Endothelial cell (in vitro differentiated cells): ENCODE measurements at regions not wholly inside any gene's neighbourhood (a gene's known extent, or its start where the extent isn't known, plus 50 kb on each side); places are given as distances from the start of the nearest gene placed in this dataset.

Experiments used
- DNase-seq: peaks from one replicate; pipeline ENCODE4 v3.0.0; 2021; ENCODE audit warnings: low spot score
- H3K27ac Mint-ChIP-seq: one replicate; pipeline ENCODE4 v1.8.0; 2021; ENCODE audit warnings: mixed read lengths, inconsistent platforms; ENCODE audit not compliant: unreplicated experiment
- H3K27me3 Mint-ChIP-seq: one replicate; pipeline ENCODE4 v1.8.0; 2021; ENCODE audit warnings: mild to moderate bottlenecking, moderate library complexity, mixed read lengths, inconsistent platforms; ENCODE audit not compliant: unreplicated experiment
- H3K36me3 Mint-ChIP-seq: one replicate; pipeline ENCODE4 v1.8.0; 2021; ENCODE audit warnings: mild to moderate bottlenecking, low read depth, mixed read lengths, inconsistent platforms; ENCODE audit not compliant: unreplicated experiment
- H3K4me1 Mint-ChIP-seq: one replicate; pipeline ENCODE4 v1.8.0; 2021; ENCODE audit warnings: mild to moderate bottlenecking, mixed read lengths, inconsistent platforms; ENCODE audit not compliant: unreplicated experiment
- H3K4me3 Mint-ChIP-seq: one replicate; pipeline ENCODE4 v1.8.0; 2021; ENCODE audit warnings: mild to moderate bottlenecking, mixed read lengths, inconsistent platforms; ENCODE audit not compliant: unreplicated experiment
- H3K9me3 Mint-ChIP-seq: one replicate; pipeline ENCODE4 v1.8.0; 2021; ENCODE audit warnings: mixed read lengths, inconsistent platforms; ENCODE audit not compliant: unreplicated experiment
- TF ChIP-seq, protein P1 (sequence below): fragments of 200-600 bp; sonication (generic); IDR thresholded peaks from one replicate; pipeline ENCODE4 v1.5.0; 2021; ENCODE audit warnings: antibody characterized with exemption; ENCODE audit not compliant: unreplicated experiment

DNA sequence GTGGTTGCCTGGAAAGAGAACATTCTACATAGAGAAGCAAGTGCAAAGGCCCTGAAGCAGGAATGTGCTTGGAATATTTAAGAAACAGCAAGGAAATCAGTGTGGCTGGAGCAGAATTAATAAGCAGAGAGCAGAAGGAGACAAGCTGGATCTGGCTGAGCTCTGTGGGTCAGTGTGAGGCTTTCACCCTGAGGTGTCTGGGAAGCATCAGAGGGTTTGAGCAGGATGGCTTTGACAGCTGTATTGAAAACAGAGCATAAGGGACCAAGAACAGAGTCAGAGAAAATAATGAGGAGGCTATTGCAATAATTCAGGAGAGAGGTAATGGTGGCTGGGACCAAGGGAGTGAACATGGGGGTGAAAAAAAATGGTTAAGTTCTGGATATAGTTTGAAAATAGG, 199.6 kb downstream of the NXPE2 start:
- no peaks in the 10 kb centered on the region for H3K27me3 Mint-ChIP-seq
- TF ChIP-seq, protein P1, sequence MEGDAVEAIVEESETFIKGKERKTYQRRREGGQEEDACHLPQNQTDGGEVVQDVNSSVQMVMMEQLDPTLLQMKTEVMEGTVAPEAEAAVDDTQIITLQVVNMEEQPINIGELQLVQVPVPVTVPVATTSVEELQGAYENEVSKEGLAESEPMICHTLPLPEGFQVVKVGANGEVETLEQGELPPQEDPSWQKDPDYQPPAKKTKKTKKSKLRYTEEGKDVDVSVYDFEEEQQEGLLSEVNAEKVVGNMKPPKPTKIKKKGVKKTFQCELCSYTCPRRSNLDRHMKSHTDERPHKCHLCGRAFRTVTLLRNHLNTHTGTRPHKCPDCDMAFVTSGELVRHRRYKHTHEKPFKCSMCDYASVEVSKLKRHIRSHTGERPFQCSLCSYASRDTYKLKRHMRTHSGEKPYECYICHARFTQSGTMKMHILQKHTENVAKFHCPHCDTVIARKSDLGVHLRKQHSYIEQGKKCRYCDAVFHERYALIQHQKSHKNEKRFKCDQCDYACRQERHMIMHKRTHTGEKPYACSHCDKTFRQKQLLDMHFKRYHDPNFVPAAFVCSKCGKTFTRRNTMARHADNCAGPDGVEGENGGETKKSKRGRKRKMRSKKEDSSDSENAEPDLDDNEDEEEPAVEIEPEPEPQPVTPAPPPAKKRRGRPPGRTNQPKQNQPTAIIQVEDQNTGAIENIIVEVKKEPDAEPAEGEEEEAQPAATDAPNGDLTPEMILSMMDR, result no peak
- H3K27ac Mint-ChIP-seq, result no peak overlapping the region
- DNase-seq, result no peak
- H3K9me3 Mint-ChIP-seq, result no peaks in the 10 kb centered on the region
- no peaks in the 10 kb centered on the region for H3K36me3 Mint-ChIP-seq
- no peak overlapping the region for H3K4me3 Mint-ChIP-seq
- H3K4me1 Mint-ChIP-seq, result no peaks in the 10 kb centered on the region

GRCh38 chr11:114880442-114880841, 202.1 kb downstream of the NXPE2 start:
- DNase-seq, result no peak
- no peaks in the 10 kb centered on the region for H3K36me3 Mint-ChIP-seq
- no peaks in the 10 kb centered on the region for H3K9me3 Mint-ChIP-seq
- H3K27me3 Mint-ChIP-seq, result no peaks in the 10 kb centered on the region
- no peaks in the 10 kb centered on the region for H3K4me1 Mint-ChIP-seq
- no peak overlapping the region for H3K4me3 Mint-ChIP-seq
- TF ChIP-seq, protein P1, result no peak
- H3K27ac Mint-ChIP-seq, result no peak overlapping the region

DNA sequence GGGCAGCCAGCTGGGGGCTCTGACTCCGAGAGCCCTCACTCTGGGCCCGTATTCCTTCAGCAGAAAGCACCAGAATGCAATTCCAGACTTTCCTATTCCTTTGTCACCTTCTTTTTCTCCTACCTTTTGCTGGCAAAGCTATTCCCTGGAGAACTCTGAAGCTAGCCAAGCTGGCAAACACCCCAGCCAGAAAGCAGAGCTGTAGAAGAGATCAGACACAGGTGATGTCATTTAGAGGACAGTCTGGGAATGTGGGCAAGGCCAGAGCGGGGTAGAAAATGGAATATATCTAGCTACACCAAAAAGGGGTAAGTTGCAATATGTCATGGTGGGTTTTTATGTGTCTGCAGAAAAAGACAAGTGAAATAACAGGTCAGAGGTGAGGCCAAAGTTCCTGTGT, 205.1 kb downstream of the NXPE2 start:
- Mint-ChIP-seq H3K4me3 (no peak overlapping the region), H3K27me3 (peaks cover 3% of the 10 kb centered on the region), H3K9me3 (no peaks in the 10 kb centered on the region), H3K36me3 (no peaks in the 10 kb centered on the region), H3K4me1 (peaks cover 4% of the 10 kb centered on the region), H3K27ac (no peak overlapping the region)
- TF ChIP-seq, protein P1, result no peak
- DNase-seq, result no peak

DNA sequence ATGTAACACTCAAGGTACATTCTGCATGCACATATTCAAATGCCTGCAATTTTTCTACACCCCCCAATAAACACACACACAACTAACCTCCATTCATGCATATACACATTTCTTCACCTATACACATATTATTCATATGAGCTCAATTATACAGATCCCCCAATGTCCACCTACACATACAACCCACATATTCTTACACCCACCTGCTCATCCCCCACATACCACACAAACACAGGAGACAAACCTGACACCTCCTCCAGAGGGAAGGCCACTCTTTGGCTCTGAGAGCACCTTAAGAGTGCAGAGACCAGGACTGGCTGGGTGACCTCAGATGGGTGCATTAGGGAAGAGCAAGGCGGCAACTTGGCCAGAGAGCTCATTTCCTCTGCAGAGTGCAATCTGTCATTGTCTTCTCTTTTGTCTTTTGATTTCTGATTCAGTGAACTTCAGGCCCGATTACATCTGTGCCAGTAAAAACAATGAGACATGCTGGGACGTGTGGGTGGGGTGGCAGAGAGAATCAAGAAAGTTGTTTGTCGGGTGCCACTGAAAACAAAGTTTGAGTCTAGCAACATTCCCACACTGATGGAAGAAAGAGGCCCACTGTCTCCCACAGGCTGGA, 208.4 kb downstream of the NXPE2 start:
- Mint-ChIP-seq H3K4me1 (peaks cover 4% of the 10 kb centered on the region), H3K36me3 (no peaks in the 10 kb centered on the region), H3K27ac (no peak overlapping the region), H3K27me3 (peaks cover 3% of the 10 kb centered on the region), H3K4me3 (no peak overlapping the region), H3K9me3 (no peaks in the 10 kb centered on the region)
- DNase-seq, result no peak
- TF ChIP-seq, protein P1, result no peak

DNA sequence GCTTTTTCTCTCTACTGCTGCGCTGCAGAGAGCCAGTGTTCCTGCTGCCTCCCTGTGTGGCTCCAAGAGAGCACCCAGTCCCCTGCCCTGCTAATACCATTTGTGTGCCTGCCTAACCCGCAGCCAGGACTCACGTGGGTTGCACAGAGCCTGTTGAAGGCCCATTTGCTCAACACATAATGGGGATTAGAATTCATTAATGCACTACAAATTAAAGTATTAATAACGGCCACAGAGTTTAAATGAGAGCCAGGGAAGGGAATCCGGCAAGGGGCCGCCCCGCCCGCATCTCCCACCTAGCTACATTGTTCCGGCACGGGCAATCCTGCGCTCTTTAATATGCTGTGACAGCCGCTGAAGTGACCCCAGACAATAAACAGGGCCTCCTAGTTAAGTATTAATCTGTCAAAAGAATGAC, 211.3 kb downstream of the NXPE2 start:
- H3K36me3 Mint-ChIP-seq, result no peaks in the 10 kb centered on the region
- no peak for DNase-seq
- no peak overlapping the region for H3K4me3 Mint-ChIP-seq

More for the DNA sequence above, 211.3 kb downstream of the NXPE2 start:
- Mint-ChIP-seq H3K27me3 (peaks cover 4% of the 10 kb centered on the region), H3K27ac (no peak overlapping the region), H3K9me3 (no peaks in the 10 kb centered on the region), H3K4me1 (peaks cover 4% of the 10 kb centered on the region)
- TF ChIP-seq, protein P1, result no peak
